ENCODE measurements at regions not wholly inside any gene's neighbourhood (a gene's known extent, or its start where the extent isn't known, plus 50 kb on each side); places are given as distances from the start of the nearest gene placed in this dataset.

DNA sequence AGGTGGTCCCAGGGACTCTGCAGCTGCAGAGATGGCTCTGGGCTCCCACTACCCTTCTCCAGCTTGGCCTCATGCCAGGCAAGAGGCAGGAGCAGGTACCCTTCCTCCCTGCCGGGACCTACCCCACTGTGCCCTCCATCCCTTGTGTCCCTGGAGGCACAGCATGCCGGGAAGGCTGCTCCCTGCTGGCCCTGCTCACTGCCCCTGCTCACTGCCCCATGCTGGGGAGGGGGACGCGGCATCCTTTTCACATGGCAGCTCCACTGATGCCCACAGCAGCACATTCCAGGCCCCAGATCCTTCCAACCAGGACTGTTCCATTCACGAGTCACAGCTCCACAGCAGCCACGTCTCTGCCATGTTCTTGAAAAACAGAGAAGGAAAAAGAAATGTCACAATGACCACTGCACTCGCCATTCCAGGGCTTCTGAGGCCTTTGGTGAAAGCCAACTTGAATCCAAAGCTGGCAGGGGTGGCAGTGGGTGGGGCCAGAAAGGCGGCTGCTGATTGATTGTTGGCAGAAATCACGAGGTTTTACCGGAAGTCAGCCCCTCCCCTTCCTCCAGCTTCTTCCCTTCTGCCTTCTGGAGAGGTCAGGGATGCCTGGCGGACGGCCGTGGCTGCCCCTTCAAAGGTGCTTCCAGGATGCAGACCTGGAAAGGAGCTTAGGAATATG is 268.0 kb downstream of the CYP26B1 start:
- no peak for DNase-seq (ENCODE audit: extremely low read depth in 1 of 2, low read depth in 1 of 2)

- DNase-seq (ENCODE audit: extremely low read depth in 1 of 2, low read depth in 1 of 2) = no peak
Observed at GRCh38 chr2:71878626-71879508, 268.8 kb downstream of the CYP26B1 start.

- DNase-seq (ENCODE audit: extremely low read depth in 1 of 2, low read depth in 1 of 2) = no peak
Observed at GRCh38 chr2:71877636-71878035, 270.0 kb downstream of the CYP26B1 start.

DNA sequence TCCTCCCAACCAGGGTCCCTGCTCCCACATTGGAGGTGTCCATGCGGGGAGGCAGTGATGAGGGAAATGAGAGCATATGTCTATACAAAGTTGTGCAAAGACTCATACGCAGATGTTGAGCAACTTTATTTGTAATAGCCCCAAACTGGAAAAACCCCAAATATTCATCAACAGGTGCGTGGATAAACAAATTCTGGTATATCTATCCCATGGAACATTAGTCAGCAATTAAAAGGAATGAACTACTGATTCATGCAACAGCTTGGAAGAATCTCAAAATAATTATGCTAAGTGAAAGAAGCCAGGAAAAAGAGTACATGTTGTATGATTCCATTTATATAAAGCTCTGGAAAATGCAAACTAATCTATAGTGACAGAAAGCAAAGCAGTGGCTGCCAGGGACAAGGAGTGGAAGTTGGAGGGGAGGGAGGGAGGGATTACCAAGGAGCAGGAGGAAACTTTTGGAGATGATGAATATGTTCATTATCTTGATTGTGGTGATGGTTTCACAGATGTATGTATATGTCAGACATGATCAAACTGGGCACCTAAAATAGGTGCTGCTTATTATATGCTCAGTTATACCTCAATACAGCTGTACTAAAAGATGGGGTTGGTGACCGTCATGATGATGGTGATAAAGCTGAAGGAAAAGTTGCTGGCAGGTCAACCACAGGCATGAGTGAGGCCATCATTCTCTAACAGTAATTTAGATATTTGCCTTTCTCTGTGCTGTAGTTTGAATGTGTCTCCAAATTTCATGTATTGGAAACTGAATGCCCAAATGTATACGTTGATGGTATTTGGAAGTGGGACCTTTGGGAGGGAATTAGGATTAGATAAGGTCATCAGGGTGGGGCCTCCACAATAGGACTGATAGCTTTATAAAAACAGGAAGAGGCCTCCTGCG is 270.9 kb downstream of the CYP26B1 start:
- DNase-seq (ENCODE audit: extremely low read depth in 1 of 2, low read depth in 1 of 2) = no peak

- DNase-seq (ENCODE audit: extremely low read depth in 1 of 2, low read depth in 1 of 2) = no peak
Observed at GRCh38 chr2:71872466-71873051, 275.1 kb downstream of the CYP26B1 start.

GRCh38 chr2:71865391-71865965 is 282.2 kb downstream of the CYP26B1 start:
- no peak for DNase-seq (ENCODE audit: extremely low read depth in 1 of 2, low read depth in 1 of 2)

GRCh38 chr2:71864085-71864484 is 283.6 kb downstream of the CYP26B1 start:
- no peak for DNase-seq (ENCODE audit: extremely low read depth in 1 of 2, low read depth in 1 of 2)

GRCh38 chr2:71863396-71863795 is 284.3 kb downstream of the CYP26B1 start:
- no peak for DNase-seq (ENCODE audit: extremely low read depth in 1 of 2, low read depth in 1 of 2)

- no peak for DNase-seq (ENCODE audit: extremely low read depth in 1 of 2, low read depth in 1 of 2)
Observed at GRCh38 chr2:71862921-71863320, 284.7 kb downstream of the CYP26B1 start.

DNA sequence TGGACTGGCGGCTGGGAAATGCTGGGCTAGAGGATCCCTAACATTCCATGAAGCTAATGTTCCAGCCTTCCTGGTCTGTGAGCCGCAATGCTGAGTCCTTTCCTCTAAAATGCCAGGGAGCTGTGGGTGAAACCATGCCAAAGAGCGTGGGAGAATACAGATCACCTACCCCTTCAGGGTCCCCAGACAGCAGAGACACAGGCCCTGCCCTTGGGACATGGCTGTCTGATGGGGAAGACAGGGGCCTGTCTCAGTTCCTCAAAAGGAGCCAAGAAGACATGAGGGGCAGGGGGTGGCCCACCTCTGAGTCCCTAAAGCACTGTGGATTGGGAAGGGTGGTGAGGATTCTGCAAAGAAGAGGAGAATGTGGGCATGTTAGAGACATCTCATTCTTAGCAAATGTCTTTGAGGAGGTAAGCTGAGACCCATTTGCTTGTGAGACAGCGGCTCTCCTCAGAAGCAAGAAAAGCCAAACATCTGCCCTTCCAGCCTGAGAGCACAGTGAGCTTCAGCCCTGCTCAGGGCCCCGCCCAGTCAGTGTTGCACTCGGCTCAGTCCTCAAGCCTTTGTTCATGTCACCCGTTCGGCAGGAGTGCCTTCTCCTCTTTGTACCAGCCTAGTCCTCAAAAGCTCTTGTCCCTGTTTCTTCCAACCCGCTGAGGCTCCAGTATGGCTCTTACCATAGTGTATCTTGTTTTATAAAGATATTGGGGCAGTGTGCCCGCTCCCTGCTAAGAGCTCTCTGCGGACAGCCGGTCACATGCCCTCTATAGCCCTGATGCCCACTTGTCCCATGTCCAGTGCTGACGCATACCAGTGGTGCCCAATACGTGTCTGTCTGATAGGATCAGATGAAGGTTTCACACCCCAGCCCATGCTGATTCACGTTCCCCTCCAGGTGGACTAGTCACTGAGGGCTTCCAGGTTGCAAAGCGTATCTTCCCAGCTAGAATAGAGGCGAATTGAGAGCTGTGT is 286.2 kb downstream of the CYP26B1 start:
- DNase-seq (ENCODE audit: extremely low read depth in 1 of 2, low read depth in 1 of 2) = no peak

DNA sequence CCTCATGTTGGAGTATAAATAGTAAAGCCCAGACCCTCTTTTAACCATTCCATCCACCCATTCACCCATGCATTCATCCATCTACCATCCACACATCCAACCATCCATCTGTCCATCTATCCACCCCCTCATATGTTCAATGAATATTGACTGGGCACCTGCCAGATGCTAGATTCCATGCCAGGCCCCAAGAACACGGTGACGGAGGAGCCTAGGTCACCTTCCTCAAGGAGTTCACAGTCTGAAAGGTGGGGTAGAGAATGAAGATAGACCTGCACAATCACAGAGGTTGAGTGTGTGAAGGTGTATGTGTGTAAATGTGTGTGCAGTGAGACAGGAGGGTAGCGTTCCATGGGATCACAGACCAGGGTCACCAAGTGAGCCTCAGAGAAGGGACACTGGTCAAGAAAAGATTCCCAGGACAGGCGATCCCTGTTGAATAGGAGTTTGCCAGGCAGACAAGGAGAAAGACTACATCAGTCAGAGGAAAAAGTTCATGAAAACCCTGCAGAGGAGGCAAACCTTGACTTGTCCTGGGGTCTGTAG is 287.2 kb downstream of the CYP26B1 start:
- no peak for DNase-seq (ENCODE audit: extremely low read depth in 1 of 2, low read depth in 1 of 2)

DNA sequence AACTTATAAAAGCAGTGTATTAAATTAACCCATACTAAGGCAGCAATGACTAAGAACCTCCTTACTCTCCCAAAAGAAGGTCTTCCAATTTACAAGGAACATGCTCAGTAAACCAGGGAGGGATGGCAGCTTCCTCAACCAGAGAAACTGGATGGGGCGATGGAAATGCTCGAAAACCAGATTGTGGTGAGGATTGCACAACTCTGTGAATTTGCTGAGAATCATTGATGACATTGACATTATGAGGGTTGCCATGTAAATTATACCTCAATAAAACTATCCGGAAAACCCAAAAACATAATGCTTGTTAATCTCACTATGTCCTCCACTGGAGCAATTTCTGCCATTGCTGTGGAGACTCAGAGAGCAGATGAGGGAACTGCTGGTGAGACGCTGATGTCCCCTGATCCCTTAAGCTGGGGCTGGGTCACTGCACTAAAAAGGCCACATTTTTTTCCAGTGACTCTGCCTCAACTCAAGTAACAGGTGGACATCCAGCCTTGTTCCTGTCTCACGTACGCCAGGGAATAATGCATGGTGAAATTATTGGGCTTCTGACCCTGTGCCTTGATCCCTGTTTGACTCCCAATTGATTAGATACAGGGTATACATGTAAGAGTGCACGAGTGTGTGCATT is 288.3 kb downstream of the CYP26B1 start:
- DNase-seq (ENCODE audit: extremely low read depth in 1 of 2, low read depth in 1 of 2) = no peak

DNA sequence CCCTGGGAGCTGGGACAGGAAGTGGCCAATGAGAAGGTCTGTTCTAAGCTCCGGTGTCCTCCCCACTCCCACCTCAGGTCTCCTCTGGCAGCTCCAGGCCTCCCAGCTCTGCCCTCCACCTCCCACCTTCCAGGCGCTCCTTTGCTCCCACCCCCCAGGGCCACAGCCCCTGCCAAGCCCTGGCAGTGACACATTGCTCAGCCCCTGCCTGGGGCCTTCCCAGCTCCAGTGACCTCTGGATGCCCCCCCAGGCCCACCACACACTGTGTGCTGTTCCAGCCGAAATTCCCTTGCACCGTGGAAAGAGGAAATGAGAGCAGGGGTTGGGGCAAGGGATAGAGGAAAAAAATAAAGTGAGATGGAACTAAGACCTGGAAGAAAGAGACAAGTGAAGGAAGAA is 289.6 kb downstream of the CYP26B1 start:
- no peak for DNase-seq (ENCODE audit: extremely low read depth in 1 of 2, low read depth in 1 of 2)

DNA sequence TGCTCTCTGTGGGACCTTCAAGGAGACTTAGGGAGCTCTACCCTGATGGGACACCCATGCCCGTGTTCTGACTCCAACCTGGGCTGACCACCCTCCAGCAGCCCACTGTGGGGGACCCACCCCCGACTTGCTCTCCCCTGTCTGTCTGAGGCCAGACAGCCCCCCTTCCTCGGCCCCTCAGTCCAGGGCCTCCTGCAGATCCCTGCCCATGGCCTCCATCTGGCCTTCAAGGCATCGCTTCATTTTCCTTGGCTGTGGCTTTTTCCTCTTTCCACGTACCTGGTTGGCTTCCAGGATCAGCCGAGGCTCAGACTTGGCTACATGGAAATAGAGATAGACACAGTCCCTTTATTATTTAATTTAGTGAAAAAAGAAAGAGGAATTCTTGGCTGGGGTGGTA is 290.0 kb downstream of the CYP26B1 start:
- DNase-seq (ENCODE audit: extremely low read depth in 1 of 2, low read depth in 1 of 2) = no peak

- DNase-seq (ENCODE audit: extremely low read depth in 1 of 2, low read depth in 1 of 2) = no peak
Observed at GRCh38 chr2:71856773-71857525, 290.7 kb downstream of the CYP26B1 start.

- DNase-seq (ENCODE audit: extremely low read depth in 1 of 2, low read depth in 1 of 2) = no peak
Observed at GRCh38 chr2:71853858-71854257, 293.8 kb downstream of the CYP26B1 start.

DNA sequence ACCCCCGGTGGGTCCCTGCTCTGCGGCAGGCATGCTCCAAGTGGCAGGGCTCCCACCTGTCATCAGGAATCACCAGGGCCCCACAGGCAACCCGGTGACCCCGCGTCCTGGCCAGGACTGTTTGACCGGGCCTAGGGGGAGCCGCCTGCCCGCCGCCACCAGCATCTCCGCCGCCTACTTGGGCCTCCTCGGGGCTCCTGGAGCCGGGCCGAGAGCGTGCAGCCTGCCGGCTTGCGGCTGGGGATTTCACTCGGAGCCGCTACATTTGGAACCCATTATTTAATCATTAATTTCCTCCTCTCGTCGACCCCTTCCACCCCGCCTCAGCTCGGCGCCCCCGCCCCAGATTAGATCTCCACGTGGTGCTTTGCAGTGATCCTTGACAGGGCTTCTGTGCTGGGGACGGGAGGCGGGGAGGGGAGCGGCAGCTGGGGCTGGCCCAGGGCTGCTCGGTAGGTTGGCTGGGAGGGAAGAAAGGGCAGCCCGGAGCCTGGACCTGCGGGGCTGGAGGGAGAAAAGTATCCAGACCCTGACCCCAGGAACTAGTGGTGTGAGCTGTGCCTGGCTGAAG is 295.4 kb downstream of the CYP26B1 start:
- no peak for DNase-seq (ENCODE audit: extremely low read depth in 1 of 2, low read depth in 1 of 2)
